ENCODE measurements at regions not wholly inside any gene's neighbourhood (a gene's known extent, or its start where the extent isn't known, plus 50 kb on each side); places are given as distances from the start of the nearest gene placed in this dataset.

DNA sequence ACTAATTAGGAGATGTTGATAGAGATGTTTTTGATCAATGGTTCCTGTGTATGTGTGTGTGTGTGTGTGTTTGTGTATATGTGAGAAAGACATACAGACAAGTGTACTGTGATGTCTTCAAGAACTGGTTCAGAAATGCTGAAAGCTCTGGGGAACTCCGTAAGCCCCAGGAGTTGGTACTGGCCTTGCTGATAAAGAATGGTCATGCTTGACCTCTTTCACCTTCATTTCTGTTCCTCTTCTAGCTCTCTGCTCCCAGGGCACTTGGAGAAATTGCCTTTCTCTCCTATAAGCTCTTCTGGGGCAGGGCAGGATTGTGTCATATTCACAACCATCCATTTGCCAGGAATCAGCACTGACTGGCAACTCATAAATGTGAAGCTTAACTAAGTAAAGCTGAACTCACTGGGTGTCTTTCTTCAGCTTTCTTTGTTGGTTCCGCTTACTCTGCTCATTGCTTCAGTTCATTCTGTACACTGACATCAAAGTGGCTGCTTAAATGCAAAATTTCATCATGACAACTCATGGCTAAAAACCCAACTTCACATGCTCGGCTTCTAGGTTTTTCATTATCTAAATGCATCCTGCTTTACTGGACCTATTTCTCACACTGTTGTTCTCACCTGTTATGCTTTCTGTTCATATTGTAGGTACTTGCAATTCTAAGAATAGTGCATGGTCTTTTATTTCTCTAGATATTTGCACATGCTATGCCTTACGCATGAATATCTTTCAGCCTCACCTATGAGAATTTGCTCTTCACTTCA is 162.1 kb upstream of the LYSMD4 start:
- no peak overlapping the region for H3K4me3 ChIP-seq (ENCODE audit: insufficient read depth in 1 of 2, low read depth in 1 of 2, low read length in 2 of 2)
- H3K36me3 ChIP-seq (ENCODE audit: control insufficient read depth in 1 of 2, insufficient read depth in 2 of 2, low read depth in 1 of 2, low read length in 2 of 2) = no peaks in the 10 kb centered on the region
- no peak overlapping the region for H3K14ac ChIP-seq (ENCODE audit: low read length in 2 of 2)
- H3K4ac ChIP-seq (ENCODE audit: low read depth in 1 of 2, low read length in 2 of 2) = no peak overlapping the region
- H3K4me1 ChIP-seq (ENCODE audit: control insufficient read depth, insufficient read depth, low read depth, low read length) = no peaks in the 10 kb centered on the region
- H3K9me3 ChIP-seq (ENCODE audit: control insufficient read depth, low read length) = no peaks in the 10 kb centered on the region
- no peak overlapping the region for H2BK12ac ChIP-seq (ENCODE audit: low read length in 2 of 2)
- no peak overlapping the region for H4K8ac ChIP-seq (ENCODE audit: low read length)
- no peaks in the 10 kb centered on the region for H3K27me3 ChIP-seq (ENCODE audit: control insufficient read depth in 1 of 2, insufficient read depth in 1 of 2, low read length in 2 of 2)
- no peak overlapping the region for H2AK5ac ChIP-seq (ENCODE audit: low read length, severe bottlenecking)
- no peak overlapping the region for H4K91ac ChIP-seq (ENCODE audit: low read length)
- H2BK15ac ChIP-seq (ENCODE audit: low read depth, poor library complexity, severe bottlenecking) = no peak overlapping the region
- no peak overlapping the region for H3K18ac ChIP-seq (ENCODE audit: low read depth in 1 of 2, low read length in 2 of 2)
- no peak overlapping the region for H3K23ac ChIP-seq (ENCODE audit: low read length in 2 of 2)
- no peak overlapping the region for H3K27ac ChIP-seq (ENCODE audit: low read length, poor library complexity, severe bottlenecking)
- no peak overlapping the region for H3K4me2 ChIP-seq (ENCODE audit: low read length, poor library complexity, severe bottlenecking)
- H3K9ac ChIP-seq (ENCODE audit: low read length) = no peak overlapping the region
- no peak for DNase-seq
- WGBS = 92% methylated on average over 3 of the region's 4 CpGs
- no peaks in the 10 kb centered on the region for H3K79me1 ChIP-seq (replicated peaks; ENCODE audit: low read length, poor library complexity, severe bottlenecking)
- H2BK120ac ChIP-seq (ENCODE audit: low read depth, low read length) = no peak overlapping the region
- H2BK5ac ChIP-seq (ENCODE audit: low read depth, low read length, poor library complexity, severe bottlenecking) = no peak overlapping the region
- no peak overlapping the region for H2AFZ ChIP-seq (ENCODE audit: low read depth, low read length)

DNA sequence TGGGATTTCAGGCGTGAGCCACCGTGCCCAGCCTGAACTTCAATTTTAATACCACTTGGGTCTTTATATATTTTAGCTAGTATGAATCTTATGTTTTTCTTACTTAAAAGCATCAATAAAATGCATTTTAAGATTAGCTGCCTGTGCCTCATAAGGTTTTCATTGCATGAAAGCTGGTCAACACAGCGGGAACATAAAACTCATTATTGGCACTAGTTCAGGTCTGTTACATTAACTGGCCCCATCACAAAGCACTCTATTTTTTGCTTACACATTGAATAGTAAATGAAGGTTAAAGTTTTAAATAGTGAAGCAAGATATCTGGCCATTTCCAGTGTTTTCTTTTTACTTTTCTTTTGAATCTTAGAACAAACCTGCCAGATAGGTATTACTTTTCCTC is 145.6 kb upstream of the LYSMD4 start:
- Histone ChIP-seq H3K4me1 (ENCODE audit: control insufficient read depth, insufficient read depth, low read depth, low read length) (no peaks in the 10 kb centered on the region), H2BK5ac (ENCODE audit: low read depth, low read length, poor library complexity, severe bottlenecking) (no peak overlapping the region), H4K8ac (ENCODE audit: low read length) (no peak overlapping the region), H3K18ac (ENCODE audit: low read depth in 1 of 2, low read length in 2 of 2) (no peak overlapping the region), H3K9me3 (ENCODE audit: control insufficient read depth, low read length) (no peaks in the 10 kb centered on the region), H3K27me3 (ENCODE audit: control insufficient read depth in 1 of 2, insufficient read depth in 1 of 2, low read length in 2 of 2) (no peaks in the 10 kb centered on the region), H2AK5ac (ENCODE audit: low read length, severe bottlenecking) (no peak overlapping the region), H3K23ac (ENCODE audit: low read length in 2 of 2) (no peak overlapping the region), H3K79me1 (replicated peaks; ENCODE audit: low read length, poor library complexity, severe bottlenecking) (no peaks in the 10 kb centered on the region), H2BK12ac (ENCODE audit: low read length in 2 of 2) (no peak overlapping the region), H3K36me3 (ENCODE audit: control insufficient read depth in 1 of 2, insufficient read depth in 2 of 2, low read depth in 1 of 2, low read length in 2 of 2) (peaks cover 0 to 9% of the 10 kb centered on the region in 2 experiments), H2BK15ac (ENCODE audit: low read depth, poor library complexity, severe bottlenecking) (no peak overlapping the region), H2AFZ (ENCODE audit: low read depth, low read length) (no peak overlapping the region), H3K14ac (ENCODE audit: low read length in 2 of 2) (no peak overlapping the region), H2BK120ac (ENCODE audit: low read depth, low read length) (no peak overlapping the region), H3K4me3 (ENCODE audit: insufficient read depth in 1 of 2, low read depth in 1 of 2, low read length in 2 of 2) (no peak overlapping the region), H3K27ac (ENCODE audit: low read length, poor library complexity, severe bottlenecking) (no peak overlapping the region), H3K4ac (ENCODE audit: low read depth in 1 of 2, low read length in 2 of 2) (no peak overlapping the region), H3K9ac (ENCODE audit: low read length) (no peak overlapping the region), H3K4me2 (ENCODE audit: low read length, poor library complexity, severe bottlenecking) (no peak overlapping the region), H4K91ac (ENCODE audit: low read length) (no peak overlapping the region)
- DNase-seq = no peak
- WGBS = 90% methylated on average over 1 of the region's 3 CpGs

DNA sequence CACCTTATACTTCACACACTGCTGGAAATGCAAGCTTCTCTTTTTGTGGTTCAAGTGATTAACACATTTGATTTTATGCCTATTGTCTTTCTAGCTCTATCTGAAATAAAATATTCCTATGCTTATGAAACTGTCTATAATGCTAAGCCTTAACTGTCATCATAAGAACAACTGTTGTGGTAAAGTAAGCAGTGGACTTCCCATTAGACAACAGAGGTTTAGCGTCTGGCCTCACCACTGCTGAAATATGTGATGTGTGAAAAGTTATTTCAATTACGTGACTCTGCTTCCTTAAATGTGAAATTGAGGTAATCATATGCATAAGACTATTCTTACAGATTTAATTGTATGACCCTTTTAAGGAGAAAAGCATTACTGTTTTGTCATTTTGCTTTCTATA is 140.2 kb upstream of the LYSMD4 start:
- Histone ChIP-seq H4K8ac (ENCODE audit: low read length) (no peak overlapping the region), H2BK15ac (ENCODE audit: low read depth, poor library complexity, severe bottlenecking) (no peak overlapping the region), H3K27me3 (ENCODE audit: control insufficient read depth in 1 of 2, insufficient read depth in 1 of 2, low read length in 2 of 2) (no peaks in the 10 kb centered on the region), H3K4me1 (ENCODE audit: control insufficient read depth, insufficient read depth, low read depth, low read length) (no peaks in the 10 kb centered on the region), H4K91ac (ENCODE audit: low read length) (no peak overlapping the region), H2AFZ (ENCODE audit: low read depth, low read length) (no peak overlapping the region), H3K27ac (ENCODE audit: low read length, poor library complexity, severe bottlenecking) (no peak overlapping the region), H3K4ac (ENCODE audit: low read depth in 1 of 2, low read length in 2 of 2) (no peak overlapping the region), H3K9ac (ENCODE audit: low read length) (no peak overlapping the region), H3K14ac (ENCODE audit: low read length in 2 of 2) (no peak overlapping the region), H3K79me1 (replicated peaks; ENCODE audit: low read length, poor library complexity, severe bottlenecking) (no peaks in the 10 kb centered on the region), H3K9me3 (ENCODE audit: control insufficient read depth, low read length) (no peaks in the 10 kb centered on the region), H2AK5ac (ENCODE audit: low read length, severe bottlenecking) (no peak overlapping the region), H3K4me2 (ENCODE audit: low read length, poor library complexity, severe bottlenecking) (no peak overlapping the region), H3K4me3 (ENCODE audit: insufficient read depth in 1 of 2, low read depth in 1 of 2, low read length in 2 of 2) (no peak overlapping the region), H3K23ac (ENCODE audit: low read length in 2 of 2) (no peak overlapping the region), H2BK12ac (ENCODE audit: low read length in 2 of 2) (no peak overlapping the region), H2BK120ac (ENCODE audit: low read depth, low read length) (no peak overlapping the region), H3K36me3 (ENCODE audit: control insufficient read depth in 1 of 2, insufficient read depth in 2 of 2, low read depth in 1 of 2, low read length in 2 of 2) (no peaks in the 10 kb centered on the region), H2BK5ac (ENCODE audit: low read depth, low read length, poor library complexity, severe bottlenecking) (no peak overlapping the region), H3K18ac (ENCODE audit: low read depth in 1 of 2, low read length in 2 of 2) (no peak overlapping the region)
- no peak for DNase-seq
- WGBS = 86% methylated on average over 1 of the region's 2 CpGs

DNA sequence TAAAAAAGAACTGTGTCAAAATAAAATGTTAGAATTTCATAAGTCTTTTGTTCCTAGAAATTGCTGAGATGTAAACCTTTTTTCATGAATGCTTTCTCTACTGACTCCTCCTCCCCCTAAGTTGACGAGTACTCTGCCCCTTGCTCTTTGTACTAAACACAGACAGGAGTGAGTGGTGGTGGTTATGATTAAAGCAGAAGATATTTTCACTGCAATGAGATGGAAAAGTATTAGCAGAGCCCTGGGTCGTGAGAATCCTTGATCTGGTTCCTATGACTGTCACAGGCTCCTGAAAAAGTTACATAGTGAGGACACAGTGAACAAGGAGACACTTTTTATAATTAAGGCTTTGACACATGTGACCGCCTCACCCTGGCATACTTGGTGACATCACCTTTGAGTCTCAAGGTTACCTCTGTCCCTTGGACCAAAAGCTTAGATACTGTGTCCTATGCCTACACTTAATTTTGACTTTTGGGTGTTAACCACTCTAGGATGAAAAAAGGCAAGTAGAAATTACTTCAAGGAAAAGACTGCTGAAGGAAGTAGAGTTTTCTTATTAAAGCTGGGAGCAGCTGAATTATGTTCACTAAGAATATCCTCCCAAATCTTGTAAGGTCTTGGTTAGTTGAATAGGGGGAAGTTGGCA is 130.4 kb upstream of the LYSMD4 start:
- no peak overlapping the region for H2AK5ac ChIP-seq (ENCODE audit: low read length, severe bottlenecking)
- peak; percentile 24 for DNase-seq
- no peak overlapping the region for H3K4me2 ChIP-seq (ENCODE audit: low read length, poor library complexity, severe bottlenecking)
- H3K14ac ChIP-seq (ENCODE audit: low read length in 2 of 2) = no peak overlapping the region
- no peak overlapping the region for H2BK120ac ChIP-seq (ENCODE audit: low read depth, low read length)
- no peak overlapping the region for H3K4me3 ChIP-seq (ENCODE audit: insufficient read depth in 1 of 2, low read depth in 1 of 2, low read length in 2 of 2)
- H4K91ac ChIP-seq (ENCODE audit: low read length) = no peak overlapping the region
- H2BK12ac ChIP-seq (ENCODE audit: low read length in 2 of 2) = no peak overlapping the region
- H3K36me3 ChIP-seq (ENCODE audit: control insufficient read depth in 1 of 2, insufficient read depth in 2 of 2, low read depth in 1 of 2, low read length in 2 of 2) = peaks cover 0 to 4% of the 10 kb centered on the region in 2 experiments
- H3K18ac ChIP-seq (ENCODE audit: low read depth in 1 of 2, low read length in 2 of 2) = no peak overlapping the region
- no peak overlapping the region for H3K9ac ChIP-seq (ENCODE audit: low read length)
- WGBS = 67% methylated on average over 2 of the region's 3 CpGs
- H4K8ac ChIP-seq (ENCODE audit: low read length) = no peak overlapping the region
- H2BK5ac ChIP-seq (ENCODE audit: low read depth, low read length, poor library complexity, severe bottlenecking) = no peak overlapping the region
- H3K79me1 ChIP-seq (replicated peaks; ENCODE audit: low read length, poor library complexity, severe bottlenecking) = no peaks in the 10 kb centered on the region
- H2BK15ac ChIP-seq (ENCODE audit: low read depth, poor library complexity, severe bottlenecking) = no peak overlapping the region
- no peaks in the 10 kb centered on the region for H3K9me3 ChIP-seq (ENCODE audit: control insufficient read depth, low read length)
- H3K4ac ChIP-seq (ENCODE audit: low read depth in 1 of 2, low read length in 2 of 2) = no peak overlapping the region
- no peaks in the 10 kb centered on the region for H3K4me1 ChIP-seq (ENCODE audit: control insufficient read depth, insufficient read depth, low read depth, low read length)
- H3K23ac ChIP-seq (ENCODE audit: low read length in 2 of 2) = no peak overlapping the region
- H3K27me3 ChIP-seq (ENCODE audit: control insufficient read depth in 1 of 2, insufficient read depth in 1 of 2, low read length in 2 of 2) = no peaks in the 10 kb centered on the region
- no peak overlapping the region for H2AFZ ChIP-seq (ENCODE audit: low read depth, low read length)
- H3K27ac ChIP-seq (ENCODE audit: low read length, poor library complexity, severe bottlenecking) = no peak overlapping the region
